NCI-H2171 (cell line): ENCODE measurements at regions not wholly inside any gene's neighbourhood (a gene's known extent, or its start where the extent isn't known, plus 50 kb on each side); places are given as distances from the start of the nearest gene placed in this dataset.

ENCODE experiments used
- DNase-seq: peaks from one replicate; lab custom pipeline; 2025; lab: John Stamatoyannopoulos, UW

DNA sequence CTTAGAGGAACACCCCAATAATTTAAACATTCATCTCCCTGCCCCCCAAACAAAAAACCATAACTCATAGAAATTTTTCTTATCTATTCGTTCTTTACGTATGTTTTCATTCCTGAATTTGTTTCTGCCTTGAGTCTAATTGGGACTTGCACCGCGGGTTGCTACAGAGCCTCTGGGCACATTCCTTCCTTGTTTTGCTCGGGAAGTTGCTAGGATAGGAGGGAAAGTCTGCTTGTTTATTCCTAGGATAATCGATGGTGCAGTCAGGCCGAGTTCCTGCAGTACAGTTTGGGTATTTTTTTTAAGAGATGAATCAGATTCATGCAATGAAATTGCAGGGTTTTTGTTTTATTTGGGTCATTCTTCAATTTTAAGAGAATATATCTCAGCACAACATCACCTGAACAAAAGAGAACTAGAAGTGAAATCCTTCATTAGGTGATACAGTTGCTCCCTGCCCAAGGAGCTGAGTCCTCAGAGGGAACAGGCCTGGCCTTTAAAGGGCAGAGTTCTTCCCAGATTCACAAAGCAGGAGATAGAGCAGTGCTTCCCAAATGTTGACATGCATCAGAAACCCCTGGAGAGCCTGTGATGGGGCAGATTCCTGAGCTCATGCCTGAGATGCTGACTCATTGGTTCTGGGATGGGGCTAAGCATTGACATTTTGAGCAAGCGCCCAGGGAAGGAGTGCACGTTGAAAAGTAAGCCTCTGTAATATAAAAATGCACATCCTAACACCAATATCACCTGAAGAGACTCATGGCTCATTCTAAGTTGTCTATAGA lies 114.9 kb upstream of the FAM9B start:
- no peak for DNase-seq

DNA sequence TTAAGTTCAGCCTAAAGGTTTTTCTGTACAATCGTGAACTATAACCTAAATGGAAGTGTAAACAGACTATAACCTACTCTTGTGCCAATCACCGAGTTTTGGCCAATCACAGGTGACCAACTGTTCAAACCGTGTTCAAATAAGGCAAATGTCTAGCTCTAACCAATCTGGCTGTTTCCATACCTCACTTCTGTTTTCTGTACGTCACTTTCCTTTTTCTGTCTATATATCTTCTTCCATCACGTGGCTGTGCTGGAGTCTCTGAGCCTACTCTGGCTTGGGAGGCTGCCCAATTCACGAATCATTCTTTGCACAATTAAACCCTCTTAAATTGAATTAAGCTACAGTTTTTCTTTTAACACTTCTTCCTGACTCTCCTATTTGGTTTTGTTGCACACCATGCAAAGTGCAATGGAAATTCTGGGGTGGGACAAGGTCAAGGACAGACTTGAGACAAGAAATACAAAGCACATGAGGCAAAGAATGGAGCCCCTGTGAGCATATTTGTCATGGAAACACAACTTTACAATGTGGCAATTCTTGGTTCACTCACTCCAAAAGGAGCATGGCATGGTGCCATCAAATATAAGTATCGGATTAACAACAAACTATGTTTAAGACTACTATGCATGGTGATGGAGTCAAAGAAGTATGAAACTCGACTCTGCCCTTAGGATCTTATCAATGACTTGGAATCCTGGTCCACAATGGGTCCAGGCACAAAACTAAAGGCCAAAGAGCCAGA lies 115.7 kb upstream of the FAM9B start:
- no peak for DNase-seq

DNA sequence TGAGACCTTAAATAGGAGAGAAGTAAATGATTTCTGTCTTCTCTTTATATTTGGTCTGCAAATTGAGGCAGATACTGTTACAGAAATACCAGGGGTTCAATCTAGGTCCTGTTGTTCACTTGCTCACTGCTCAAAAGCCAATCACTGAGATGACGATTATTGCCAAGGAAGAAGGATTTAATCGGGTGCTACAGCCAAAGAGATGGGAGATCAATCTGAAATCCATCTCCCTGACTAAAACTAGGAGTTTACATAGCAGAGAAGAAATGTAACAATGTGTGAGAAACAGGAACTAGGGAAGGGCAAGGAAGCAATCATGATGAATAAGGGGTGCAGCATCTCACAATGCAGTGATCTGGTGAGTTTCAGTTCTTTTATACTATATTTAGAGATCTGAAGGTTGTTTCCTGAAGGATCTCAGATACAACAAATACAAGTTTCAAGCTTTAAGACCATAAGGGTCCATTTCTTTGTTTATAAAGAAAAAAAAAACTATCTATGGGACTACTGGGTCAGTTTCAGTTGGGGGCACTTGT lies 117.9 kb upstream of the FAM9B start:
- DNase-seq: no peak

DNA sequence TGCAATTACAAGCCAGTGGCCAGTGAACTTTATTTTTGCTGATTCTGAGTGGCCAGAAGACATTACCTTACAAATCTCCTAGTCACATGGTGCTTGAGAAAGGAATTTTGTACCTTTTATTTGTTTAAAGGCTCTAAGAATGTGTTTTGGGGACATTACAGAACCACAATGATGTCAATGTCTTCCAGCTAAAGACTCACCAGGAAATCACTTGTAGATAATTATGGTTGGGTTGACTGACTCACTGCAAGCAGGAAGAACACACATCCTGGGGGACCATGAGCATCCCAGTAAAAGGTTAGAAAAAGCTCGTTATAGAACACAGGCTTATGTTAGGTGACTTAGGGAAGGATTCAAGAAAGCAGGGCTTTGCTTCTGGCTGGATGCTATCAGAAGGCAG lies 119.4 kb upstream of the FAM9B start:
- no peak for DNase-seq

DNA sequence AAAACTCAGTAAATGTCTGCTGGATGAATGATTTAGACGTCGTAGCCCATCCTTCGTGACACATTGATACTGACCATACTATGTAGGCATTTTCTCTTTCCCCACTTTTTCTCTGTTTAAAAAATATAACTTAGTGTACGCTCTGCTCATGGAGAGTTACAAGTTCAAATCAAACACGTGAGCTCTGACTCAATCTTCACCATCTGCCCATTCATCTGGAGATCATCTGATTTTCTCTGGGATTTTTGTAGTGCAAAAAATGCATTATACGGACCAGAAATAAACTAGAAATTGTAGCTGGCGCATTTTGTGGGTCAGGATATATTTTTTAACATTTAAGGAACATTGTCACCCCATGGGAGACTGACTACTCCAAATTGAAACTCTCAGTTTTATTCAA lies 124.7 kb upstream of the FAM9B start:
- DNase-seq: no peak

DNA sequence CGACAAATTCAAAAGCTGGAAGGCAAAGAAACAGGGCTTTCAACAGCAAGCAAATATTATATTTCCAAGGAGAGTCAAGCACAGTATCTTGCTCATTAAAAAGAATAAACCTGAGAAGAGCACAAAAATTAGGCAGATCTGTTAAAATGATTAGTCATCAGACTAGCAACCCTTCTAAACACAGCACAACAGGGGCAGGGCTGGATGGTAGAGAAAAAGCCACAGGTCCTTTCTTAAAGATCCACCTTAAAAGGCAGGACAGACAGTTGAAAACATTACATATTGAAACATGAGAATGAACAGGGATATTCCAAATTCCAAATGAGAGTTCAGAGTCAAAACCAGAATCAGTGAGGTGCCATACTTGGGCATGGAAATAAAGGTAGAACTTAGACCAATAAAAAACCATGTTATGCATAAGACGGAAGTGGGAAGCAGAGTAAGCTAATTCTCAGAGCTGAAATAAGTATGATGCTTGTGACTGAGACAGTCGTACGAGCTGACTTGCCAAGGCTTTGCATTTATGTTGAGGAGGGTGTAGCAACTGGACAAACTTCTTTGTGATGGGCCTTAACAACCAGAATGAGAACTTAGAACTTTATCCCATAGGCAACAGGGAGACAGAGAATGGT lies 126.9 kb upstream of the FAM9B start:
- DNase-seq: no peak

DNA sequence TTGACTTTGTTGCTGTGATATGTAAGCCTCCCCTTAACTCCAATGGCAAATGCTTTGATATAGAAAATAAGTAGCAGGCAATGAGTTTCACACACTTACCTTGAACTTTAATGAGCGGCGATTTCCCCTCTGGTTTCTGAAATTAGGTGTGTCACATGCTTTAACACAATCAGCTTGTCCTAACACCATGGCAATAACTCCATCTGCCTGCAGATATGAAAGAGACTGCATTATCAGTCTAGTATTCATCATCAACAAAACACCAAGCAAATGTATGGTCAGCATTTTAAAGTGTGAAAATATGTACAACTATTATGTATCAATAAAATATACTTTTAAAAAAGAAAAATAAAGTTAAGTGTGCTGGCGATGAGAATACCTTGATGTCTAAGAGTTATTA lies 128.8 kb upstream of the FAM9B start:
- no peak for DNase-seq

DNA sequence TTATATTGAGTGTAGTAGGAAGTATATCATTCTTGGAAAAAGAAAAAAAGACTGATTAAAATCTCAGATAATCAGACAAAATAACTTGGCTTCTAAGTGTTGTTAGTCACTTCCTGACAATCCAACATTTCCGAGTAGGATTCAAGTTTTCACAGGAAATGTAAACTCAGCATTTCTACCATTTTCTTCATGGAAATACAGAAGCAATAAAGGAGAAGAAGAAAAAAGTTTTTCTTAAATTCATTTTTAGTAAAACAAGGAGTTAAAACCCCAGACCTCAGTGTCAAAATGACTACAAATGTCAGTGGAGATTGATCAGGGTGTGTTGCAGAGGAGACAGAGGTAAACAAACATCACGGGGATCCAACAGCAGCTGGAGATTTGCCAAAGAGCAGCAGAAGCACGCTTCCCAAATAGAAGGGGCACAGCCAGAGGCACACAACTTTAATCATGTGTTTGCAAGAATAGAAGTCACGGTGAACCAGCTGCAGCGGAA lies 129.3 kb upstream of the FAM9B start:
- DNase-seq: peak; percentile 58

DNA sequence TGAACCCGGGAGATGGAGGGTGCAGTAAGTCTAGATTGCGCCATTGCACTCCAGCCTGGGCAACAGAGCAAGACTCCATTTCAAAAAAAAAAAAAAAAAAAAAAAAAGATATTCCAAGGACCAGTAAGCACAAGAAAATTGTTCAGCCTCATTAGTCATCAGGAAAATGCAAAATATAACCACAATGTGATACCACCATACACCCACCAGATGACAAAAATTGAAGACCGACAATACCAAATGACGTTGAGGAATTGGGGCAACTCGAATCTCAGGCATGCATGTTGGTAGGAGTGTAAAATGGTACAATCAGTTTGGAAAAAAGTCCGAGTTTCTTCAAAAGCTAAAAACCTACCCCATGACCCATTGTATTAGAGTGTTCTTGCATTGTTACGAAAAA lies 130.2 kb upstream of the FAM9B start:
- no peak for DNase-seq

DNA sequence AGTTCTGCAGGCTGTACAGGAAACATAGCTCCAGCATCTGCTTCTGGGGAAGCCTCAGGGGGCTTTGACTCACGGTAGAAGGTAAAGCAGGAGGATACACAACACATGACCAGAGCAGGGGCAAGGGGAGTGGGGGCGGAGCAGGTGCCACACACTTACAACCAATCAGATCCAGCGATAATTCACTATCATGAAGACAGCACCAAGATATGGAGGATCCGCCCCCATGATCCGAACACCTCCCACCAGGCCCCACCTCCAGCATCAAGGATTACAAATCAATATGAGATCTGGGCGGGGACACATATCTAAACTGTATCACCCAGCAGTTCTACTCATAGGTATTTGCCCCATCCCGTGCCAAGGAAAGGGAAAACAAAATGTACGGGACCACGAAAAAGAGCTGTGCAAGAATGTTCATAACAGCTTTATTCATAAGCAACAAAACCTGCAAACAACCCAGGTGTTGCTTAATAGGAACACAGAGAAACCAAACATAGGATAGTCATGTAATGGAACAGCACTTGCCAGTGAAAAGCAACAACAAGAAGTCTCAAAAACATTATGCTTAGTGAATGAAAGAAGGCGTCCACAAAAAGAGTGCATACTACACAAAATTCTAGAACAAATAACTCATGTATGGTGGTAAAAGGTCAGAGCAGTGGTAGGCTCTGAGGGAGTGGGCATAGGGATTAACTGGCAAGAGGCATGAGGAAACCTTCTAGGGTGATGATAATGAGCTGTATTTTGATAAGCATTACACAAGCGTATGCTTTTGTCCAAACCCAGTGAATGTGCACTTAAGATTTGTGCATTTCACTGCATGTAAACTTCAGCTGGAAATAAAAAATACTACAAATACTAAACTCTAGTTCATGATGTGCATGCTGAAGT lies 130.9 kb upstream of the FAM9B start:
- DNase-seq: no peak

DNA sequence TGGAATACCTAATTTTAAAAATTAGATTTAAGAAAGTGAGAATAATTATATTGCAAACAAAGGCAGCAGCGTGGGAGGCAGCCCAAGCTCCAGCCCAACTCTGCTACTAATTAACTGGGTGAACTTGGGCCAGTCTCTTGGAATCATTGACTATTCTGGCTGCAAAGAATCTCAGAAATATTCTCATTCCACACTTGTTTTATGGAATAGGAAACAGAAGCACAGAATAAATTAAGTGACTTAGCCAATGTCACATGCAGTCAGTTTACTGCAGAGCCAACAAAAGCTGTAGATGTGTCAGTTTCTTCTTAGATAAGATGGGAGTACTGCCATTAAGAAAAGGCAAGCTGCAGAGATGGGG lies 132.6 kb upstream of the FAM9B start:
- no peak for DNase-seq

DNA sequence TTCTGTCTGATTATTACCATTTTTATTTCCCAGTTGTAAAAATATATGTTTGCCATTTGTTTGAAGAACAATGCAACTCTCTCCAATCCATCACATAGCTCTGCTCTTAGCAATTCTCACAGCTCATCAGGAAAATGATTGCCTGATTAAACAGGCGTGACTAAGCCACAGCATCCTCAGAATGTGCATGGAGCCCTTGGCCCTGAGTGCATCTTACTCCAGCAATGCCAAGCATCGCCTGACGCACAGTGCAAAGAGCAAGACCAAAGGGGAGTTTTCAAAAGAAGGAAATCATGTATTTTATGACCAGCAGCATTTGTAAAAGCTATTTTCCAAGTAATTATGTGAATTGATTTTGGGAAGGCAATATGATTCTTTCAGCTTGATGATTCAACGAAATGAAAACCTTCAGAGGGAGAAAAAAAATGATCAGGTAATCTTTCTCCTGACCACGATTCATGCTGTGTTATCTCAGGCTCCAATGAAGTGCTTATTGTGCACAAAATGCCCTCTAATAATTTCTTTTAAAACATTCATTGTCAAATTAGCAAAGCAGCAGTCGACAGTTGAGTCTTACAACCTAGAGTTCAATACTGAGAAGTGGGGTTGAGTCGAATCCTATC lies 138.0 kb upstream of the FAM9B start:
- DNase-seq: no peak

DNA sequence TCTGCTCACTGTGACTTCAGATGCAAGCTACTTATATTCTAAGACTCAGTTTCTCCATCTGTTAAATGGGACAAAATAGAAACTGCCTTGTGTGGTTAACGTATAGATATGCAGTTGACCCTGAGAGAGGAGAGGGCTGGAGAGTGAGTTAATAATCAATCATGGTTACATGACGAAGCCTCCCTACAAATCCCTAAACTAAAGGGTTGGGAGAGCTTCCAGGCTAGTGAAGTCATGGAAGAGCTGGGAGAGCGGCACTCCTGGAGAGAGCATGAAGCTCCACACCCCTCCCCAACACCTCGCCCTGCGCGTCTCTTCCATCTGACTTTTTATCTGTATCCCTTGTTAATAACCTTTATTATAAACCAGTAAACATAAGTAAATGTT lies 138.5 kb upstream of the FAM9B start:
- no peak for DNase-seq

DNA sequence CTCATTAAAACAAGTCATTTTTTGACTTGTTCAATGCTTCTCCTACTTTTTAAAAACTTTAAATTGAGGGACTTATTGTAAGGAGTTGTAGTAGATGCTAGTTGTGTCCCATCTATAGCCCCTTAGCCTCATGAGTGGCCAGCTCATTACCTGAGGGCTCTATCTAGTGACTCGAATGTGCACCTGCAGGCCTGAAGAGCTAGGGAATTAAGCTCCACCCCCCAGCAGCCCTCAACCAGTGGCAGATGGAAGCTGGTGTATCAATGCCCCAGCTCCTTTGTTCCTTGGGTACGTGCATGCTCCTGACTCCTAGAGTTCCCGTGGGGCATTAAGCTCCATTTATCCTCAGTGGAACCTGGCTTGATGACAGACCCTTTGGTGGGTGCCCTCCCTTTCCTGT lies 146.7 kb upstream of the FAM9B start:
- DNase-seq: no peak

DNA sequence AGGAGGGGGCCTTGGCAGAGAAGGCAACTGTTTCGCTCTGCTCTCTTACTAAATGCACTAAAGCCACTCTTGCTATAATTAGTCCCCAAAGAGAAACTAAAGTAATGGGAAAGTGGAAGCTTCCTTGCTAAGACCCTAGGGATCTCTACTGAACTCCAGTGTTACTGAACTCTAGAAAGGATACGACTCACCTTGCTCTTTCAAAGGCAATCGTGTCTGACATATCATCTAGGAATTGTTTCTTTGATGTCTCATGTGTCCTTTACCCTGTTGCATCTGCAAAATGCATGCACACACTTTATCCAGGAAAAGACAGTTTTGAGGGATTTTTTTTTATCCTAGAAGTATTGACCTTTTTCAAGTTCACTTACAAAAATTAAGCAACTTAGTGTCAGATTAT lies 148.1 kb upstream of the FAM9B start:
- DNase-seq: no peak

DNA sequence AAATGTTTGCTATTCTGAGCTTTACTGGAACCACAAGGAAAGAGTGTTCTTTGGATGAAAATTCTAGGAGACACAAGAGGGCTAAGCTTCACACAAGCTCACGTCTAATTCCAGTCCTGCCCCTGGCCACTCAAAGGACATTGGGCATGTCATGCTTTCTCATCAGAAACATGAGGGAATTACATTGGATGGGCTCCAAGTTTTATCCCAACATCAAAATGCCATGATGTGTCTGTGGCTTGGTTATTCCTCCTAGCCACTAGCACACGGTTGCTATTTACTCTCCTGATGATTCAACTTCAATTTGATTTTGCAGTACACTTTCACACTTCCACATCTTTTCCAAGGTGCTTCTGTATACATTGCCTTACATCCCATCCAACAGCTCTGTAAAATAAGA lies 149.6 kb upstream of the FAM9B start:
- DNase-seq: no peak

DNA sequence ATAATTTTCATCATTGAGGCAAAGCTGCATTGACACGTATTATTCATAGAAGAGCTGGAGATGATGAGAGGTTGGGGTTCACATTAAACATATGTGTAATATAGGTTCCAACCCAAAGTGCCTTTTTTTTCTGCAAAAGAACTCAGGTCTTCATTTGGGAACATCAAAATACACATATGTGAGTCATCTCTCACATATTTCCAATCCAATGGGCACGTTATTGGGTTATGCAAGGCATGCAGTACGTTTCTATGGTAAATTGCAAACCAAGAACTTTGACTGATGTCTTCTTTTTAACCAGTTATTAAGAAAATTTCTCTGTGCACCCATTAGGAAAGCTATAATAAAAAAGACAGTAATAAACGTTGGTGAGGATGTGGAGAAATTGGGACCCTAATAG lies 150.3 kb upstream of the FAM9B start:
- no peak for DNase-seq

DNA sequence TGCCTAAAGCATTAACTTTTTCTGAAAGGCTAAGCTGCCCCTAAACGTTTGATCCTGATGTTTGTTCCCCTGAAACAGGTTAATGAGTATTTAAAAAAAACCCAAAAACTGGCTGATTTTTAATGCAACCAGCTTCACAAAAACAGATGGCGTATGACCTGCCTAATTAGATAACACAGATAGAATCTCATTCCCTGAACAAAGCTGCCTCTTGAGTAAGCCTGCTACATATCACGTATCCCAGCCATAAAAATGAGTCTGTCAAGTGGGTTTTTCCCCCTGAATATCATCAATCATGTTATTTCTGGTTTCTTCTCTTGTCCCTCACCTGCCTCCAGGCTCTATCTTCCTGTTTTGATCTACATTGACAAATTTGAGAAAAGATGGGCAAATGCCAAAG lies 154.2 kb upstream of the FAM9B start:
- DNase-seq: peak; percentile 74

DNA sequence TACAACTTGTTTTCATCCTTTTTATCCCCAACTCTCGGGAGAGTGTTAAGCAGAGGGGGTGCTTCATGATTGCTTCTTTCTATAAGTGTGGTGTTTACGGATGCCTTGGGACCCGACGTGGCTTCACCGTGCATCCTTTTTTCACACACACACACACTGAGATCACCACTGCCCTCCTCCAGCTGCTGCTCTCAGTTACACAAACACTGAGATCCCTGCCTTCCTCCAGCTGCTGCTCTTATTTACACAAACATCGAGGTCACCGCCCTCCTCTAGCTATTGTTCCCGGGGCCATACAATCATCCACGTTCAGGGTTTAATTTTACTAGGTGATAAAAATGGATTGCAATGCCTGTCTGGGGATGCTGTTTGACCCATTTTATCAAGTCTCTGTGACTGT lies 155.4 kb upstream of the FAM9B start:
- DNase-seq: peak; percentile 12

DNA sequence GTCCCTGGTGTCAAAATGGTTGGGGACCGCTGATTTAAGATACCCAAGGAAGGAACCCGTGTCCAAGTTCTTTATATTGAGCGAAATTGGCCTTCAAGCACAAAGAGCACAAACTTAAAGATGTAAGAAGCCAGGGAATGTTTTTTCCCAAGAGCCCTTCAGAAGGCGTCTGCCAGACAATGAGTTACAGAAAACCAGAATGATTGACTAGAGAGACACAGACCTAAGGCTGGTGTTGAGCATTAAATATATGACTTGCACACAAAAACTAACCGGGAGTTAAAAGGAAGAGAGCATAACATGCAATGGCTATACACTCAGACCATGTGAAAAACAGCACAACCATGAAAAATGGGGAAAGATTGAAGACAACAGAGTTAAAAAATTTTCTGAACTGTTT lies 157.5 kb upstream of the FAM9B start:
- no peak for DNase-seq

DNA sequence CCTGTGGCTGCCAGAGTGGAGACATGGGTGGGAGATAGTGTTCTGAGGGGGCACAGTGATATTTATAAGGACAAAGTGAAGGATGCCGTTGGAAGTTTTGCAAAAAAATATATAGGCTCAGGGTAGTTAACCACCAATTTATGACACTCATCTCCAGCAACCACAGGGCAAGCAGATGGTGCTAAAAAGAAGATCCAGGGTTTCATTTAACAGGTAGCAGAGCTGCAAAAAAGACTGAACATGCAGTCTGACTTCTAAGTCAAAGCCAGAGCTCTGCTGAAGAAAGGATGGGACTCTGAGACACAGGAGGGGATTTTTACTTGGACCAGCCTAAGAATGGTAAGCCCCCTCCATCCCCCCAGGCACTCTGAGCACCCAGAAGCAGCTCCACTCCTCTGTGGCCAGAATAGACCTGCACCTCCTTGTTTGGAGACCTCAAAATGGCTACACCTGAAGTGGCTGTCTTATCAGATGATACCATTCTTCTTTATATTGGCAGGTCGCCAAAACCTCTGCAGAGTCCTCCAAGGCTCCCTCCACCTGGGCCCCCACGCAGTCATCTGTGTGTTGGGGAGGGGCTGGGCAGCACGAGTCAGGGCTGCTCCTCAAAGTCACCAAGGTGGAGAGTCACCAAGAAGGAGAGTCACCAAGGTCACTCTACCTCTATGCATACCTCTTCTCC lies 161.4 kb upstream of the FAM9B start:
- DNase-seq: peak; percentile 5
